ENCODE measurements at regions not wholly inside any gene's neighbourhood (a gene's known extent, or its start where the extent isn't known, plus 50 kb on each side); places are given as distances from the start of the nearest gene placed in this dataset.

DNA sequence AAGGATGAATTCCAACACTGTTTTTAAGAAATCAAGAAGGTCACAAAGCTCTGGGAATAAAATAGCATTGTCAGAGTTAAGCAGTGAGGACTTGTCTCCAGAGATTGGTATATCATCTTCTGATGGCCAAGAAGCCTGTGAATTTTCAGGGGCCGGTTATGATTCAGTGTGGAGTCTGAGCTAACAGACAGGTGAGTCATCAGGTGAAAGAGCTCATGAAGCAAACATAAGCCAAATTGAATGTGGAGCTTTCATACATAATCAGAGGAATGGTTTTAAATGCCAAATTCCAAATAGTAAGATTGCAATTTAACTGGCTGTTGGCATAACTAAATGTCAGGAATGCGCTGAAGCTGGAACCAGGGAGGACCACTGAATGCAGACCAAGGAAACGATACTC, 494.2 kb downstream of the MTRR start:
- Mint-ChIP-seq H3K27me3 (no peaks in the 10 kb centered on the region), H3K4me1 (no peaks in the 10 kb centered on the region), H3K27ac (no peak overlapping the region), H3K36me3 (ENCODE audit: low read depth) (no peaks in the 10 kb centered on the region), H3K9me3 (no peaks in the 10 kb centered on the region), H3K4me3 (no peak overlapping the region)
- ATAC-seq (replicated peaks), result no peak

DNA sequence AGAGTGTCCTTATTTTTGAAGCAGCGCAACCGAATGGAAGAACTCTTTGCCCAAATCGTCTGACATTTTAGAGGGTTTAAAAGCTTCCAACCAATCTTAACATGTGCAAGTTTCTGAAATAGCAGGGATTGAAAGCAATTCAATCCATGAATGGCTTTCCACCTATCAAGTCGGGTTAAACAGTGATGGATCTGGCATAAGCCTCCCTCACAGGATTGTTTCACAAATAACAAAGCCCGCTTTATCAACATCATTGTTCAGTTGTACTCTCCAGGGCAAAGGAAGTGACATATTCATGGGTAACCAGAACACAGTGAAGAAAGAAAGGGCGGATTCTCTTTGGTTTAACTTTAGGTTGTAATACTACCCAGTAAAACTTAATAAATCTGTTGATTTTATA, 497.3 kb downstream of the MTRR start:
- Mint-ChIP-seq H3K27me3 (no peaks in the 10 kb centered on the region), H3K4me1 (no peaks in the 10 kb centered on the region), H3K36me3 (ENCODE audit: low read depth) (no peaks in the 10 kb centered on the region), H3K9me3 (no peaks in the 10 kb centered on the region), H3K4me3 (no peak overlapping the region), H3K27ac (no peak overlapping the region)
- no peak for ATAC-seq (replicated peaks)

DNA sequence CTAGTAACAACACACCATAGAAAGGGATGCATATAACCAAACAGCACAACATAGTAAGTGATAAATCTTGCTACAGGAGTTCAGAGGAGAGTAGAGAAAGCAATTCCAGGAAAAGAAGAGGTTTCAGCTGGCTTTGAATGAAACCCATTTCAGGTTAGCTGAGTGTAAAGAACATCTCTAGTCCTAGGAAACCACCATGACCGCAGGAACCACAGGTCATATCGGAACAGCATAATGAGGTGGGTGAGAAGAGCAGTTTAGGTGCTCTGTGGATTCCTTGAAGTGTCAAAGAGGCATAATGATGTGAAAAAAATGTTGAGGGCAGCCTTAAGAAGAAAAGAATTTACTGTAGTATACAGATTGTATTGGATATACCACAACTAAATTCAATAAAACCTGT, 507.5 kb downstream of the MTRR start:
- H3K27ac Mint-ChIP-seq, result no peak overlapping the region
- no peak for ATAC-seq (replicated peaks)
- H3K27me3 Mint-ChIP-seq, result no peaks in the 10 kb centered on the region
- H3K4me3 Mint-ChIP-seq, result no peak overlapping the region
- H3K36me3 Mint-ChIP-seq (ENCODE audit: low read depth), result no peaks in the 10 kb centered on the region
- peaks cover 3% of the 10 kb centered on the region for H3K9me3 Mint-ChIP-seq
- H3K4me1 Mint-ChIP-seq, result no peaks in the 10 kb centered on the region

DNA sequence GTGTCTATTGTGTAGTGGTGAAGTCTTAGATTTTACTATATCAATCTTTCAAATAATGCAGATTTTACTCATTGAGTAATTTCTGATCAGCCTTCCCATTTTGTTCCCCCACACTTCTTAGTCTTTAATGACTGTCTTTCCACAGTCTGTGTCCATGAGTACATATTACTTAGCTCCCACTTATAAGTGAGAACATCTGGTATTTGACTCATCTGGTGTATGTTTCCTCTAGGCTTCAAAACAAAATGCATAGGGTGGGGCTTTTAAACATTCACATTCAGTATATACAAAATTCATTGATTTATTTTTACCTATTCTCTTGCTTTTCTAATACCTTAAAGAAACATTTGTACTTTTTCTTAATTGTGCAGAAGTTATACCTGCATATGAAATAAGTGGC, 513.0 kb downstream of the MTRR start:
- no peak overlapping the region for H3K27ac Mint-ChIP-seq
- no peak for ATAC-seq (replicated peaks)
- no peaks in the 10 kb centered on the region for H3K27me3 Mint-ChIP-seq
- H3K9me3 Mint-ChIP-seq, result no peaks in the 10 kb centered on the region
- H3K36me3 Mint-ChIP-seq (ENCODE audit: low read depth), result no peaks in the 10 kb centered on the region
- no peaks in the 10 kb centered on the region for H3K4me1 Mint-ChIP-seq
- no peak overlapping the region for H3K4me3 Mint-ChIP-seq

DNA sequence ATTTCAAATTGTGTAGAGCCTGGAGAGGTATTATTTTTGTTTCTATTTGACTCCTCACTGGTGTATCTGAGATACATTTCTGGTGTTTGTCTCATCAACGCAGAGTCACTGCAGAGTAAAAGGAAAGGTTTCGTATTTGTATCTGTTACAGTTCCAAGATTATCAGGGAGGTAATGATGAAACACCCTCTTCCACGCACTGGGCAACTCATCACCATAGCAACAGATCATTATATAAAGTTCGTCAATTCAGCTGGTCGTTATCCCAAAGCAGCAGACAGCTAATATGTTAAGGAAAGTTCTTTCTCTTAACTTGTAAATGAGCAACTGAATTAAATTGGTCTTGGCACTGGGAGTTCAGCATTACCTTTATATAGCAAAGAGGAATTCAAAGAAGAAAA, 513.5 kb downstream of the MTRR start:
- H3K4me3 Mint-ChIP-seq, result no peak overlapping the region
- no peaks in the 10 kb centered on the region for H3K9me3 Mint-ChIP-seq
- no peaks in the 10 kb centered on the region for H3K4me1 Mint-ChIP-seq
- no peak for ATAC-seq (replicated peaks)
- no peaks in the 10 kb centered on the region for H3K36me3 Mint-ChIP-seq (ENCODE audit: low read depth)
- no peaks in the 10 kb centered on the region for H3K27me3 Mint-ChIP-seq
- H3K27ac Mint-ChIP-seq, result no peak overlapping the region

DNA sequence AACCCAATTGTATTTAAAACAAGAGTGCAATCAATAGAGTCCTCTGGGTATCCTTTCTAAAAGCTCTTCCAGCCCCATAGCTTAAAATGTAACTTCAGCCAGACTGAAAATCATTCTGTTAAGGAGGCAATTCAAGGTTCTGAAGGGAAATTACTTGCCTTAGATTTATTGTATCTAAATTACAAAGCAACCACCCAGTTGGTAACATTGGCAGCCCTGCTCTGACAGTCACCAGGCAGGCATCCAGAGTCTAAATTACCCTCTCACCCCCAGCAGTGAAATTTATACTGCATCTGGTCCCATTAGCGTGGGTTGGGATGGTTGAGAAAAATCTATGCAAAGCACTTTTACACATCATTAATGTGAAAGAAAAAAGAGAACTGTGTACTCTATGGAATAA, 514.7 kb downstream of the MTRR start:
- Mint-ChIP-seq H3K36me3 (ENCODE audit: low read depth) (no peaks in the 10 kb centered on the region), H3K27me3 (no peaks in the 10 kb centered on the region), H3K9me3 (no peaks in the 10 kb centered on the region), H3K4me1 (no peaks in the 10 kb centered on the region), H3K4me3 (no peak overlapping the region), H3K27ac (no peak overlapping the region)
- no peak for ATAC-seq (replicated peaks)

DNA sequence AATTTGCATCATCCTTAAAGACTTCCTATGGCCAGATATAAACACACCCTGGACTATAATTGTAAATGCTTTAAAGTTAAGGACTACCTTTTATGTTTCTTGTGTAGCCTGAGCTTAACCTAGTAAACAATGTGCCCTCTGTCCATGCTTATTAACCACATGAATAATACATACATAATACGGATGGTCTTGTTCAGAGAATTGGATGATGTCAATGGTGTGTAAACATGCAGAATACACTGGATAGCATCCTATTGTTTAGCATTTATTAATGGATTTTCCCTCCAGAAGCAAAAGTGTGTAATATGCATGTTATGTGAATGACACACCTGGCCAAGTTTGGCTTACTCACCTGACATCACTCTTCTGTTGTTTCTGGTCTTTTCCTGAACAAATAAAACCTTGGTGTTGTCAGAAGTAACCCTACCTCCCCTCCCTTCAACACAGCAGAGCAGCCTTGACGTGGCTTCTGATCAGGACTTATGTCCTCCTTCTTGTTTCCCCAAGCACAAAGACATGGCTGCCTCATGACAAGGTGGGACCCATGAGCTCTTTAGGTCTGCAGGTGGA, 517.9 kb downstream of the MTRR start:
- no peak overlapping the region for H3K4me3 Mint-ChIP-seq
- H3K27ac Mint-ChIP-seq, result no peak overlapping the region
- ATAC-seq (replicated peaks), result no peak
- no peaks in the 10 kb centered on the region for H3K36me3 Mint-ChIP-seq (ENCODE audit: low read depth)
- no peaks in the 10 kb centered on the region for H3K9me3 Mint-ChIP-seq
- no peaks in the 10 kb centered on the region for H3K4me1 Mint-ChIP-seq
- no peaks in the 10 kb centered on the region for H3K27me3 Mint-ChIP-seq

DNA sequence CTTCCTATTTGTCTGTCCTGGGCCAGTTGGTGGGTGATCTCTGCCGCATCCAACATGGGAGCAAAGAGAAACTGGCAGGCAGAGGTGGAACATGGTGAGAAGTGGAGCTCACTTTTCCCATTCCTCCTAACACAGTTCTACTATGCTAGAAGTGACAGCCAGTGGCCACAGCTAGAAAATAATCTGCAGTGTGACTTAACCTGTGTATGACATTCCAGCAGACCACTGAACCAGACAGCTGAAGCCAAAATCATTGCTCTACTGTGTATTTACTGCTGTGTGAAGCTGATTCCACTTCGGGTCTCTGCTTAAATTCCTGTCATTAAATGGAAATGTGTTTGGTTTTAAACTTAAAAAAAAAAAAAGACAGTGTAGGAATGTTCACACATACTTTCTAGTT, 523.0 kb downstream of the MTRR start:
- ATAC-seq (replicated peaks), result no peak
- Mint-ChIP-seq H3K4me1 (no peaks in the 10 kb centered on the region), H3K27ac (no peak overlapping the region), H3K27me3 (peaks cover 3% of the 10 kb centered on the region), H3K36me3 (ENCODE audit: low read depth) (no peaks in the 10 kb centered on the region), H3K4me3 (no peak overlapping the region), H3K9me3 (no peaks in the 10 kb centered on the region)

DNA sequence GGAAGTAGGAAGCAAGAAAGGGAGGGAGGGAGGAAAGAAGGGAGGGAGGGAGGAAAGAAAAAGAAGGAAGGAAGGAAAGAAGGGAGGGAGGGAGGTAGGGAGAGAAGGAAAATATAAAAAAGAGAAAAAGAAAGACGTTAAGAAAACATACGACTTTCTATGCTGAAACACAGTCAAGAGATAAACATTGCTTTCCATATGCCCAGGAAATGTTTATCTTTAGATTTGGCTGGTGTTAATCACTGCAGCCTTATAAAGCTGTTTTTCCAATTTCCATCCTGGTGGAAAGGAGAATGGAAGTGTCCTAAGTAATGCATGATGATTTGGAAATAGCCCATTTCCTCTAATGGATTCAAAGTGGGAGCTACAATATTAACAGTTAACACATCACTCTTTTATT, 524.3 kb downstream of the MTRR start:
- Mint-ChIP-seq H3K36me3 (ENCODE audit: low read depth) (no peaks in the 10 kb centered on the region), H3K4me3 (no peak overlapping the region), H3K27me3 (peaks cover 3% of the 10 kb centered on the region), H3K4me1 (no peaks in the 10 kb centered on the region), H3K27ac (no peak overlapping the region), H3K9me3 (no peaks in the 10 kb centered on the region)
- no peak for ATAC-seq (replicated peaks)

DNA sequence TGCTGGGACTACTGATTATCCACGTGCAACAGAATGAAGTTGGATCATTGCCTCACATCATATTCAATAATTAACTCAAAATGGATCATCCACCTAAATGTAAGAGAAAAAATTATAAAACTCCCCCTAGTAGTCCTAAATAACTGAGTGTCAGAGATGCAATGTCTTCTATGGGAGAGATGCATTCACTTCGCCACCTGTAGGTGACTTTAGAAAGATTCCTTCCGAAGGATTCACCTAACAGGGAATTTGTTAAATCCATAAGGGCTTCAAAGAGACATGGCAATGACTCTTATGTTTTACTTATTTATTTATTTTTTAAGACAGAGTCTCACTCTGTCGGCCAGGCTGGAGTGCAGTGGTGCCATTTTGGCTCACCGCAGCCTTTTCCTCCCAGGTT, 526.0 kb downstream of the MTRR start:
- Mint-ChIP-seq H3K4me1 (no peaks in the 10 kb centered on the region), H3K9me3 (no peaks in the 10 kb centered on the region), H3K27ac (no peak overlapping the region), H3K36me3 (ENCODE audit: low read depth) (no peaks in the 10 kb centered on the region), H3K4me3 (no peak overlapping the region), H3K27me3 (peaks cover 3% of the 10 kb centered on the region)
- ATAC-seq (replicated peaks), result no peak

DNA sequence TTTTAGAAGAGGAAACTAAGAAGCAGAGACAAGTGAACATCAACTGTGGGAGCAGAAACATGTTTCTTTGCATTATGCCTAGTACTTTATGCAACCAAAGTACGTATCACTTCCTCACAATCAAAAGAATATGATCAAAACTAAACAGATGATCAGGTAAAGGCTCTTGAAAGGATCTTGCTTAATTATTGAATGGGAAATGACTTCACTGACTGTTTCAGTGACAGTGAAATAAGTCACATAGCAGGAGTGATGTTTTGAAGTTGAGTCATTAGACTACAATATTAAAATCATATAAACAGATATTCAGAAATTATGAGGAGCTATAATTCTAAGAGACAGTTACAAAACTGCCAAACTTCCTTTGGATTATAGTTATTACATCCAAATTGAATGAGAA, 527.3 kb downstream of the MTRR start:
- Mint-ChIP-seq H3K27ac (no peak overlapping the region), H3K36me3 (ENCODE audit: low read depth) (no peaks in the 10 kb centered on the region), H3K4me1 (no peaks in the 10 kb centered on the region), H3K27me3 (peaks cover 3% of the 10 kb centered on the region), H3K9me3 (peaks cover 3% of the 10 kb centered on the region), H3K4me3 (no peak overlapping the region)
- ATAC-seq (replicated peaks), result no peak

DNA sequence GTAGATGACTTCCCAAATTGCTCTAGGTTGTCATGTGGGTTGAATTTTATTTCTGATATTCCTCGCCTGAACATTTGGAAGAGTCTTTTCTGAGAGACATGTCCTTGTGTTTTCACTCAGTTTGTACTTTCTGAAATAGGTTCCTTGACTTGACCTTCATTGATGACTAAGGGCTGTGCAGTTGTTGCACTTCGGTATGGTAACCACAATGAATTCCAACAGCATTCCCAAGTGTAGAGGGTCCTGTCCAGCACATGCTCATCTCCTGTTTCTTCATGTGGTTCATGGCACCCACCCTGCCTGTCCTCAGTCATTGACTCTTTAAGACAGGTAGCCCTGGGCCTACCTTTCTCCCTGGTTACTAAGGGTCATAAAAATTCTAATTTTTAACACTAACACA, 527.8 kb downstream of the MTRR start:
- Mint-ChIP-seq H3K27me3 (peaks cover 6% of the 10 kb centered on the region), H3K36me3 (ENCODE audit: low read depth) (no peaks in the 10 kb centered on the region), H3K4me3 (no peak overlapping the region), H3K27ac (no peak overlapping the region), H3K4me1 (no peaks in the 10 kb centered on the region), H3K9me3 (peaks cover 7% of the 10 kb centered on the region)
- no peak for ATAC-seq (replicated peaks)

DNA sequence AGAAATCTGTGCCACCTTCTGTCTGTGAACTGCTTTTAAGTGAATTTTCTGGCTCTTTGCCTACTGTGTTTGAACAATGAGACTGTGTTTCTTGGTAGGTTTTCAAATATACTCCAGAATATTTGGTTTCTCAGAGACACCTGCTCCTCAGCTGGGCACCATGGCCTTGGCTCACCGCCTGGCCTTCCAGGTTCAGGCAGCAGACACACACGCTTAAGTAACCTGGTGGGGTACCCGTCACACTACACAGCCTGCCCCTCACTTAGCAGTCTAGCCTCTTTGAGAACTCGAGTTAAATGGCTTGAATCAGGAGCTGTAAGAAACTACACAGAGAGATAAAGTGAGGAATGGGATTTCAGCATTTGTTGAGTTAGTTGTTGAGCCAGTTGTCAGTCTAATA, 530.5 kb downstream of the MTRR start:
- ATAC-seq (replicated peaks), result no peak
- Mint-ChIP-seq H3K36me3 (ENCODE audit: low read depth) (no peaks in the 10 kb centered on the region), H3K4me1 (no peaks in the 10 kb centered on the region), H3K4me3 (no peak overlapping the region), H3K27ac (no peak overlapping the region), H3K9me3 (peaks cover 7% of the 10 kb centered on the region), H3K27me3 (peaks cover 3% of the 10 kb centered on the region)

DNA sequence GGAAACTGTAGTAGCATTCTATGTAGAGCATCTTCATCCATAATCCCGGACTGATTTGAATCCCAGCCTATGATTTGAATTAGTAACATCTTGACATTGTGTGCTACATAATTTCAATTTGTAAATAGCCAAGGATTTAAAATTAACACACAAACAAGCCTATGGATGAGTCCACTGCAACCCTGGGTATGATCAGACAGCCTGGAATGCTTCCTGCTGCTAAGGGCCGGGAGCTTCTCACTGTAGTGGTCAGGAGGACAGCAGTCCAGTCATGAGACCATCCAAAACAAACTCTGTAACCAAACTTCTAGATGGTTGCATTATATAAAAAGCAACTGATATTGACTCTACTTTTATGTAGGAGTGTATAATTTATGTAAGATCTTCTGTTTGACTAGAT, 539.3 kb downstream of the MTRR start:
- no peak overlapping the region for H3K4me3 Mint-ChIP-seq
- H3K27ac Mint-ChIP-seq, result no peak overlapping the region
- no peaks in the 10 kb centered on the region for H3K4me1 Mint-ChIP-seq
- ATAC-seq (replicated peaks), result no peak
- H3K27me3 Mint-ChIP-seq, result no peaks in the 10 kb centered on the region
- peaks cover 6% of the 10 kb centered on the region for H3K9me3 Mint-ChIP-seq
- H3K36me3 Mint-ChIP-seq (ENCODE audit: low read depth), result no peaks in the 10 kb centered on the region

DNA sequence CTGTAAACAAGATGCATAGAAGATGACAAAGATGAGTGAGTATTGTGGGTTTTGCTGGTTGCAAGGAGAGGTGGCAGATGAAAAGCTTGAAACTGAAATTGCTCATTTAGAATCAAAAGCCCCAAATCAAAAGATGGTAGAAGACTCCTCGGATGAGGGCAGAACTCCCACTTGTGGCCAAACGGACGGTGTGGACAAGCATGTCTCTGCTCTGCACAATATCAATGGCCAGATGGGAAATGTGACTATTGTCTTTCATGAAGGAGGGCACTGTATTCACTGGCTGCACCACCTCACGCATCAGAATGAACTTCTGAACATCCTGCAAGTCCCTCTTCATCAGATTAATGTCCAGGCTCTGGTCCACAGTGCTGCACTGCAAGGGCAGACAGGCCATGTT, 541.7 kb downstream of the MTRR start:
- no peaks in the 10 kb centered on the region for H3K4me1 Mint-ChIP-seq
- H3K36me3 Mint-ChIP-seq (ENCODE audit: low read depth), result no peaks in the 10 kb centered on the region
- no peak for ATAC-seq (replicated peaks)
- H3K27me3 Mint-ChIP-seq, result no peaks in the 10 kb centered on the region
- H3K9me3 Mint-ChIP-seq, result peaks cover 12% of the 10 kb centered on the region
- H3K4me3 Mint-ChIP-seq, result no peak overlapping the region
- no peak overlapping the region for H3K27ac Mint-ChIP-seq

DNA sequence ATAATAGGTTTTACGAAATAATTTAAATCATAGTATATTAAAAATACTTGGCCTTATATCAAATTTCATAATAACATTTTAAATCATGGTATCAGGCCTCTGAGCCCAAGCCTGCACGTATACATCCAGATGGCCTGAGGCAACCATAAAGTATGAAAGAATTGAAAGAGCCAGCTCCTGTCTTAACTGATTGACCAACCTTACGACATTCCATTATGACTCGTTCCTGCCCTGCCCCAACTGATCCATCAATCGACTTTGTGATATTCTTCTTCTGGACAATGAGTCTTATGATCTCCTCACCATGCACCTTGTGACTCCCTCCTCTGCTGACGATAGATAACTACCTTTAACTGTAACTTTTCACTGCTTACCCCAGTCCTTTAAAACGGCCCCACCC, 545.0 kb downstream of the MTRR start:
- H3K4me1 Mint-ChIP-seq, result no peaks in the 10 kb centered on the region
- ATAC-seq (replicated peaks), result no peak
- peaks cover 15% of the 10 kb centered on the region for H3K9me3 Mint-ChIP-seq
- no peaks in the 10 kb centered on the region for H3K36me3 Mint-ChIP-seq (ENCODE audit: low read depth)
- no peak overlapping the region for H3K4me3 Mint-ChIP-seq
- peaks cover 4% of the 10 kb centered on the region for H3K27me3 Mint-ChIP-seq
- H3K27ac Mint-ChIP-seq, result no peak overlapping the region
